HPDE6-E6E7 (cell line): ENCODE measurements at regions not wholly inside any gene's neighbourhood (a gene's known extent, or its start where the extent isn't known, plus 50 kb on each side); places are given as distances from the start of the nearest gene placed in this dataset.
"Not testable (repeated sequence)": the region's sequence is repeated elsewhere in the genome, so short reads cannot be mapped to it uniquely, and the experiment has no call there.

Source experiments
- DNase-seq: peaks from one replicate; pipeline ENCODE4 v3.0.0; 2011; ENCODE audit warnings: missing footprints; ENCODE audit errors: extremely low spot score

DNA sequence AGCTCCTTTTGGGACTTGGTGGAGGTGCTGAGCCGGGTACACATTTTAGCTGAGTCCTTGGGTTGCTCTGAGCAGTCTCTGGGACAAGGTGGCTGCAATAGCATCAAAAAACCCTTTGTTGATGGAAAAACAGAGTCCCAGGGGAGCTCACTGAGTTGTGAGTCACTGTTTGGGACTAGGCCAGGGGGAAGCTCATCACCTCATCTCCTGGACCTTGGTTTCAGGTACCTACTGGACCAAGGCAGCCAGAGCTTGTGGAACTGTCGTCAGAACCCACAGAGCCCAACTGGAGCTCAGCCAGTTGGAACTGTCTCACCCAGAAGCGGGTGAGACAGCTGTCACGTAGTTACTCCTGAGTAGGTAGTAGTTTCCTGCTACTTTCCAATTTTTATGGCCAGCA lies 146.7 kb downstream of the HLX start:
- DNase-seq: no peak

GRCh38 chr1:221029981-221030649 lies 150.9 kb downstream of the HLX start:
- DNase-seq: no peak

DNA sequence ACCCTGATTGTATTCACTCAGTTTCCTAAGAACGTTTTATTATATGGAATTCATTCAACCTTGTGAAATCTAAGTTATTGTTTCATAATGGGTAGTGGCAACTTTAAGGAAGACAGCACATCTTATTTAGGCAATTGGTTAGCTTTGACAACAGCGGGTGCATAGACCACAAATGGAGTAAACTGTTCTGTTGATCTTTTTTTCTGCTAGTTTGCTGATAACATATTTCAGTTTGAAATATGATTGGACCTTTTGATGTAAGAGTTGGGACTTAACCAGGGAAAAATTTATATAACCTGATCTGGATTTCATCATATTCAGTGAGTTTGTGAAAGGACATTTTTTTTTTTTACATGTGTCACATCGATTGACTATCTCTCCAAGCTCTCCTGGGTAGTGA lies 151.7 kb downstream of the HLX start:
- DNase-seq: no peak

DNA sequence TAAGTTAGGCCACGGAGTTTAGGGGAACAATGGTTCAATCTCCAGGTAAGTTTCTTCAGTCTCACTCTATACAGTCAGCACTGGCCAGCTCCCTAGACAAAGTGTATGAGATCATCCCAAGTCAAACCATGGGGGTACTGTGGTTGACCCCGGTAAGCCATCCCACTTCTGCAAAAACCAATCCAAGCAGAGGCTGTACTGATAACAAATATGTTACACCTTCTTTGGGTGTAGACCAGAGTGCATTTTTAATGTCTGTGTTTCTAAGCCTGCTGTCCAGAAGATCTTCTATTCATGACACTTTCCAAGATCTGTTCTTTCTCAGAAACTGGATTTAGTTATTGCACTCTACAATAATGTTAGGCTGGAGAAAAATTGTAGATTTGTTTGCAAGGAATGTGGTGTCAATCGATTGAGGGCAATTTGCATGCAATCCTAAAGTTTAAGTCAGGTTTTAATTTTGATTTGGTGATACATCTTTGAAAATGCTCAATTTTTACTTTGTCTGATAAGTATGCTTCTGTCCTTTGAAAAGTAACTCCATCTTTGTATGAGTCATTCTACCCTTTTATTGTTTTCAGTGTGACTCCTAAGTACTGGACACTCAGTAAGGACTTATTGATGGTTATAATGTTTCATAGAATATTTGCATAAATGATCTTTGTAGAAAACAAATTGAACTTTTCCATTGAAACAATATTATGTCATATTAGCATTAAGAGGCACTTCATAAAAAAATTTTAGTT lies 152.4 kb downstream of the HLX start:
- DNase-seq: no peak

GRCh38 chr1:221032204-221032585 lies 153.0 kb downstream of the HLX start:
- no peak for DNase-seq

- DNase-seq: no peak
These were observed 153.5 kb downstream of the HLX start for GRCh38 chr1:221032637-221033280.

GRCh38 chr1:221035662-221036153 lies 156.5 kb downstream of the HLX start:
- no peak for DNase-seq

DNA sequence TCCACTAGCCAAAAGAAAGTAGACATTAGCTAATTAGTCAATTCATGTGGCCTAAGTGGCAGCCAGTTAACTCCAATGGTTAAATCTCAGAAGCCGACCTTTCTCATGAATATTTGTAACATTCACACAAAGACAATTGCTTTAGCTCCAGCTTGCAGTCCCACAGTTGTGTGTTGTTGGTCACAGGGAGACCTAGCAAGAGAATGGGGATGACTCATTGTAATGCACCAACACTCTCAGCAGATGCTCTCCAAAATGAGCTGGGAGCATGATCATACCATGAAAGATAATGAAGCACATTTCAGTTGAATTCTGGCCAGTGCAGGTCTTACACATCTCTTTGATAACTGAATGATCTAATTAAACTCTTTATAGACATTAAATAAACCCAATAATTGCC lies 160.4 kb downstream of the HLX start:
- no peak for DNase-seq

GRCh38 chr1:221040101-221040500 lies 160.9 kb downstream of the HLX start:
- no peak for DNase-seq

DNA sequence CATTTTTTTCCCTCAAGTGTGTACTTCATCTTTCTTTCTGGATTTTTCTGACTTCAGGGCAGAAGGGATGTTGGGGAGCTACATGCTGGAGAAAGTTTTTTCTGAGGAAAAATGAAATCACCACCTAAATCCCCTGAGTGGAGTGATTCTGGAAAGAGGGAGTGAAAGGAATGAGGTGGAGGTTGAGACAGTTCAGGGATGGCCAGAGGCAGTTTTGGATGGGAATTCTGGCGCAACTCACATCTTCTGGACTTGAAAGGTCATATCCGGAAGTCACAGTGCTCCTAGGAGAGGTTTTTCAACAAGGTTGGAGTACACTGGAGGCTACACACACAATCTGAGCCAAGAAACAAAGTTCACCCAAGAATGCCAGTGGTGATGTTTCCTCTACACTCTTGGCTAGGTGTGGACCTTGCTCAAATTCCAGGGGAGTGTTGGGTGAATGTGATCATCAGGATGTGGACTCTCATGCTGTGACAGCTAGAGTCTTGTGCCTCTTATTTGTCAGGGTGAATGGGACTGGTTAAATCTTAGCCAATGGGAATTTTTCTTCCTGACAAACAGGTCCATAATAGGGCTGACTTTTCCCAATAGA lies 161.5 kb downstream of the HLX start:
- no peak for DNase-seq

GRCh38 chr1:221044538-221044937 lies 165.3 kb downstream of the HLX start:
- no peak for DNase-seq

DNA sequence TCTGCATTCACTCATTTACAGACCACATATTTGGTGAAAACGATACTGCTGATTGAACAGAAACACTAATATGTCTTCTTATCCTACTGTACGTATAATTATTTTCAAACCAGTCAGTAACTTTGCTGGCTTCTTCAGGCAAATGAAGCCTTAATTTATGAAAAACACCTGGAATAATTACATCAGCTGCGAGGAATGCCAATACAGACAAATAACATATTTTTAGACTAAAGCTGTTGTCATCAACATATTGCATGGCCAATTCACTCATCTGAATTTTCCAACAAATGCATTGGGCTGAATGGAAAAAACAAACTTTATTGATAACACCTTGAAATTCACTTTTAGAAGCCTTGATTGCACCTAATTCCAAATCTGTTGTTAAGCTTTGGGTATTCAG lies 165.9 kb downstream of the HLX start:
- DNase-seq: no peak

- DNase-seq: no peak
These were observed 166.9 kb downstream of the HLX start for GRCh38 chr1:221045842-221046831.

DNA sequence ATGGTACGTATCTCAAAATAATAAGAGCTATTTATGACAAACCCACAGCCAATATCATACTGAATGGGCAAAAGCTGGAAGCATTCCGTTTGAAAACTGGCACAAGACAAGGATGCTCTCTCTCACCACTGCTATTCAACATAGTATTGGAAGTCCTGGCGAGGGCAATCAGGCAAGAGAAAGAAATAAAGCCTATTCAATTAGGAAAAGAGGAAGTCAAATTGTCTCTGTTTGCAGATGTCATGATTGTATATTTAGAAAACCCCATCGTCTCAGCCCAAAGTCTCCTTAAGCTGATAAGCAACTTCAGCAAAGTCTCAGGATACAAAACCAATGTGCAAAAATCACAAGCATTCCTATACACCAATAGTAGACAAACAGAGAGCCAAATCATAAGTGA lies 172.1 kb downstream of the HLX start:
- DNase-seq: not testable (repeated sequence)

GRCh38 chr1:221053889-221054288 lies 174.6 kb downstream of the HLX start:
- DNase-seq: no peak

GRCh38 chr1:221059506-221059905 lies 180.3 kb downstream of the HLX start:
- no peak for DNase-seq

GRCh38 chr1:221063651-221064050 lies 184.4 kb downstream of the HLX start:
- no peak for DNase-seq

DNA sequence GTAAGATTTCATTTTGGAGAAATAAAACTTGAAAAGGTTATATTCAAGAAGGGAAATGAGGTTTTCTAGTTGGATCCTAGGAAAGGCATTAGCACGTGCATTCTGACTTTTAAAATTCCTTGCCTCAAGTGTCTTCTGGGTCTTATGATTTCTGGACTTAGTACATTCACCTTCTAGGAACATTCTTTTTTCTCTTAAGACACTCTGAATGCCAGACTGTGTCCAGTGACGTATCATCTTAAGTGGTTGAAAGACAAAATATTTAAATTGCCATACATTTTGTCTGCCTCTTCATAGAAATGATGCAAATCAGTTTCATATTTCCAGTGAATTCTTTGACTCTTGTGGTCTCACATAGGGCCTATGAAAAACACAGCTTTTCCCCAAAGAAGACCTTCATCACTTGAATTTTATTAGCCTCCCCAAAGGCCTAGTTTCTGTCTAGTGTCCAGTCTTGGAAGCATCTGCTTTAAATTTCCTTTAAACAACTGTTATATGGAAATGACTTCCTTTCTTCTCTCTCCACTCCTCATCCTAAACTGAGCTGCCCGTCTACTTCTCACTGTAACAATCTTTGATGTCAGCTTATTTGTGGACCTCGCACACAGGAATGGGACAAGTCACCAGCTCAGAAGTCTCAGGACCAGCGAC lies 187.2 kb downstream of the HLX start:
- no peak for DNase-seq

GRCh38 chr1:221067721-221068120 lies 188.5 kb downstream of the HLX start:
- no peak for DNase-seq

- DNase-seq: no peak
These were observed 190.1 kb downstream of the HLX start for GRCh38 chr1:221069178-221069903.
